NCI-H2029 (cell line): ENCODE measurements at regions not wholly inside any gene's neighbourhood (a gene's known extent, or its start where the extent isn't known, plus 50 kb on each side); places are given as distances from the start of the nearest gene placed in this dataset.
A peak's percentile ranks its signal among the peaks of the same experiment; 100 is the strongest.

Source experiments
- DNase-seq: peaks from one replicate; lab custom pipeline; 2025; lab: John Stamatoyannopoulos, UW

GRCh38 chr1:115577513-115577912 is 64.3 kb upstream of the VANGL1 start:
- DNase-seq, result no peak

- no peak for DNase-seq
Measured at GRCh38 chr1:115575661-115576060, 66.1 kb upstream of the VANGL1 start.

- no peak for DNase-seq
Measured at GRCh38 chr1:115572710-115573109, 69.1 kb upstream of the VANGL1 start.

- no peak for DNase-seq
Measured at GRCh38 chr1:115567431-115567830, 74.3 kb upstream of the VANGL1 start.

DNA sequence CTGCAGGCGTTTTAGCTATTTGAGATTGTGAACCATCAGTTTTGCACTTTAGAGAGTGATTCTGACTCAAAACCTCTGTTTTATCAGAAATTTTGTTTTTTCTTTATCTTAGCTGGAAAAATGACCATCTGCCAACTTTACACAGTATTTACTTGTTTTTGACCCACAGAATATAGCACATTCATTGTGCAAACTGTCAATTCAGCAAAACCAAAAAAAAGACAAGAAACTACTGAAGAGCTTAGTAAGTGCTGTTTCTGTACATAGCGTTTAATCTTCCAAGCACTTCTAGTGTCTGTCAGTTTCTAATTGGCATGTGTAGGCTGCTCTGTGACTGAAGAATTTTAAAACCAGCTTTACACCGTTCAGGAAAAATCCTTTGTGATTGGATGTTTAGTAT is 76.0 kb upstream of the VANGL1 start:
- no peak for DNase-seq

- DNase-seq, result no peak
Measured at GRCh38 chr1:115565353-115565752, 76.4 kb upstream of the VANGL1 start.

- no peak for DNase-seq
Measured at GRCh38 chr1:115564201-115564600, 77.6 kb upstream of the VANGL1 start.

DNA sequence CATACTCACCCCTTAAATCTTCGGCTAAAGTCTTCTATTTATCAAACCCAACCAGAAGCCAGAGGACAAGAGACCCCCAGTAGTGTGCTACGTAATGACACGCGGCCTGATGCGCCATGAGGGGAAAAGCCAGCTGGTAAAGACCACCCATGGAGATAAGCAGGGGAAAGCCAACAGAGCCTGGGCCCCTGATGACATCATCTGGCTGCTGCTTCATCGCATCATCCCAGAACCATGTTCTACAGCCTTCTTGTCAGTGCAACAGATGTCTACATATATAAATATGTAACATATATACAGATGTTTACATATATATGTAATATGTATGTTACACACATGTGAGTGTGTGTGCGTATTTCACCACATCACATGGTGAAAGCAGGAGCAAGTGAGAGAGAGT is 81.7 kb upstream of the VANGL1 start:
- DNase-seq, result no peak

DNA sequence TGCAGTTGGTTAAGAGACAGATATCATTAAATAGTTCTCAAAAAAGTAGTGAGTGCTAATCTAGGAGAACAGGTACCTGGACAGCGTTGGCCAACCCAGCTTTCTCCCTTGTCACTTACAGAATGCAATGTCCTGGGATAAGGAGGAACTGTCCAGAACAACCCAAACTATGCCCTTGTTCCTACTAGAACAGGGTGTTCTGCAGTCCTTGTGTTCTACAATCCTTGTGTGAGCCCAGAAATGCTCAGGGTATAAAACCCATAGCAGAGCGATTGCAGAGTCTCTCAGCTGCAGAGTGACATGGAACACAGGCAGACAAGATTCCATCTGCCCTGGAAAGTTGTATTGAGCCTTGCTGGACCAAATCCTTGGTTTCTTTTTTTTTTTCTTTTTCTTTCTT is 83.5 kb upstream of the VANGL1 start:
- DNase-seq, result no peak

DNA sequence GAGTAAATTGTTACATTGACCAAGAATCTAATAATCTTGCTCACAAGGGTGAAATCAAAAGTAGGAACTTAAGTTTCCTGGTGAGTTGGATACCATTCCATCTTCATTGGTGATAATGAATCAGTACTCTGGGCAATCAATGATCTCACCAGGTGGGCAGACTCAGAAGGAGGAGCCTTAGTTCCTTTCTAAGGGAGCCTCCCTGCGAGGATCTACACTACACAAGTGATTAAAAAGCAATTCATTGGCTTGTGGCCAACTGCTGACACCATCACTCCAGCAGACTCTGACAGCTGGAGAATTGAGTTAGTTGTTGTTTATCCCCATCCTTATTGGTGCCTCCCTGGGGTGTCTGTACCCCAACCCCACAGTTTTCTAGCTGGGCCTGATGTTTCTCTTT is 84.1 kb upstream of the VANGL1 start:
- peak; percentile 0 for DNase-seq

DNA sequence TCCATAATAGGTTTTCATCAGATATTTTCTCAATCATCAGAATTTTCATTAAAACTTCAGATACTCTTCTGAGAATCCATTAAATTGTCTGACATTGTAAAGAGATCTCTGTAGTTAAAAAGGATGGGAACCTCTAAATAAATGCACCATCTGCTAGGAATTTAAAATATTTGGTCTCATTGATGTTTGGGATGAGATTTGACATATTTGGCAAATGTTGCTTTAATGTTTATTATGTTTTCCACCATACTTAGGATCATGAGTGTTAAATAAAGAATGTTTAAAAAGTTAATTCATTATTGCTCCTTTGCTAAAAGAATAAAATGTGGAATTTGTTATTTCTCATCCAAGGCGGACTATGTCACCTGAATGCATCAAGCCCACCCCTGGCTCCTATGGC is 85.5 kb upstream of the VANGL1 start:
- no peak for DNase-seq

- no peak for DNase-seq
Measured at GRCh38 chr1:115555446-115555845, 86.3 kb upstream of the VANGL1 start.

DNA sequence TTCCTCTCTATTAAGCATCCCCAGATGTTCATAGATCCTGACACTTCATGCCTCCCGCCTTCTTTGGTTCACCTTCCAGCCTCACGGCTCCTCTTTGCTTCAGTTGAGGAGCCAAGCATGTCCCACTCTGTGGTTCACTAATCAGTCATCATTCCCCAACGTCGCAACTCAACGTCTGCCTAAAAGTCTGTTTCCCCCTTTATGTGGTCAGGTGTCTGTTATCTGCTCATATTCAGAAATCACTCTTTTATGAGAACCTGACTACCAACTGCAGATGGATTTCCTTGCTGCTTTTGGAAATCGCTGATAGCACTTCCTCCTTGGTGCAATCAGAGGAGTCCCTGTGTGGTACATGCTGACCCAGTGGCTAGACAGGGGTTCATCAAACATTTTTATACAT is 94.1 kb upstream of the VANGL1 start:
- DNase-seq, result no peak

GRCh38 chr1:115546846-115547245 is 94.9 kb upstream of the VANGL1 start:
- no peak for DNase-seq

- peak; percentile 2 for DNase-seq
Measured at GRCh38 chr1:115545791-115546733, 95.7 kb upstream of the VANGL1 start.

DNA sequence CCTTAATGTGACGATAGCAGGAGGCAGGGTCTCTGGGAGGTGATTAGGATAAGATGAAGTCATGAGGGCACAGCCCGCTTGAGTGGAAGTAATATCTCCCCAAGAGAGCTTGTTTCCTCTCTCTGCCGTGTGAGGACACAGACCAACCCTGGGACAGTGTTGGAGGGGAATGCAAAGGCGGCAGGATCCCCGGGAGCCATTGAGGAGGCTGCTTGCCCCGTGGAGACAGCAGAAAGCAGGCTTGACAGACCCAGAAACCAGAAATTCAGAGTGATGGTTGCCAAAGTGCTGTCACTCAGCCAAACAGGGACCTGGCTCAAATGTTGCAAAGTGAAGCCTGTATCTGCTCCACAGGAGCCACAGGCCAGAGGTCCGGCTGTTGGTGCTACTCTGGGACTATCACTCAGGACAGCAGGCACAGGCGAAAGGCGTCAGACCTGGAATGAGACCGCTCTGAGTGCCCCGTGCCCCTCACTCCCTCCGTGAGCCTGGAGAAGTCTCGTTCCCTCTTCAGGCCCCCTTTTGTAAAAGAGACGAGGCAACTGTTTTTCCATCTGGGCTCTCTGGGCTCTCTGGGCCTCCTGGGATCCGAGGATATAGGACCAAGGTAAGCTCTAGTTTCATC is 96.6 kb upstream of the VANGL1 start:
- no peak for DNase-seq

GRCh38 chr1:115544131-115544530 is 97.6 kb upstream of the VANGL1 start:
- no peak for DNase-seq

GRCh38 chr1:115543247-115543646 is 98.5 kb upstream of the VANGL1 start:
- DNase-seq, result no peak

- DNase-seq, result no peak
Measured at GRCh38 chr1:115539736-115540135, 102.0 kb upstream of the VANGL1 start.

- no peak for DNase-seq
Measured at GRCh38 chr1:115539061-115539460, 102.7 kb upstream of the VANGL1 start.

- no peak for DNase-seq
Measured at GRCh38 chr1:115538579-115538978, 103.2 kb upstream of the VANGL1 start.

GRCh38 chr1:115537415-115537814 is 104.4 kb upstream of the VANGL1 start:
- no peak for DNase-seq

- DNase-seq, result no peak
Measured at GRCh38 chr1:115536279-115536816, 105.4 kb upstream of the VANGL1 start.
